Peyer's patch (tissue), 4 donors: ENCODE measurements at regions not wholly inside any gene's neighbourhood (a gene's known extent, or its start where the extent isn't known, plus 50 kb on each side); places are given as distances from the start of the nearest gene placed in this dataset.

Source experiments
- CTCF ChIP-seq, 6 experiments: fragments of 450-650 bp in 4 of 6; fragments of 200-600 bp in 2 of 6; sonication (generic) in 1 of 6; IDR thresholded peaks; one replicate each; pipeline ENCODE4 v1.5.1; 2017 to 2019; ENCODE audit warnings: antibody characterized with exemption in 6 of 6, mild to moderate bottlenecking in 3 of 6, moderate library complexity in 1 of 6
- POLR2A ChIP-seq, 2 donors: fragments of 450-650 bp; IDR thresholded peaks; one replicate each; pipeline ENCODE4 v1.5.1; 2017; ENCODE audit warnings: antibody characterized with exemption in 2 of 2, mild to moderate bottlenecking in 2 of 2, moderate library complexity in 2 of 2

DNA sequence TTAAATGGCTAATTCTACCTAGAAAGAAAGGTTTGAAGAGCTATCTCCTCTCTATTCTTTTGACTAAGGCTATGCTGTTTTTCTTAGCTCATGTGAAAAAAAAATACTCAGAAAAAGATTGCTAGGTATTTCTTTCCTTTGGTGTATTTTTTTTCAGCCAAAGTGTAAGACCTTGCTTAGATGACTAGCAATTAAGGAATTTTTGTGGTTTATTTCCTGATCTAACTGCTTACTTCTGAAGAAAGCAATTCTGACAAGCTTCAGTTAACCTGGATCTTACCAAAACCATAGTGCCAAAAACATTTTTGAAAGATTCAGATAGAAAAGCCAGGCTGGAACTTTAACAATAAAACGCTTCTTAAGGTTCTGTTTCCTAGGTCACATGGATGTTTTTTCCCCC, 315.6 kb downstream of the SOX2 start:
- TF ChIP-seq CTCF (IDR thresholded peaks at IDR 0.05) (no peak), POLR2A (IDR thresholded peaks at IDR 0.05) (no peak)
